ENCODE measurements at regions not wholly inside any gene's neighbourhood (a gene's known extent, or its start where the extent isn't known, plus 50 kb on each side); places are given as distances from the start of the nearest gene placed in this dataset.

DNA sequence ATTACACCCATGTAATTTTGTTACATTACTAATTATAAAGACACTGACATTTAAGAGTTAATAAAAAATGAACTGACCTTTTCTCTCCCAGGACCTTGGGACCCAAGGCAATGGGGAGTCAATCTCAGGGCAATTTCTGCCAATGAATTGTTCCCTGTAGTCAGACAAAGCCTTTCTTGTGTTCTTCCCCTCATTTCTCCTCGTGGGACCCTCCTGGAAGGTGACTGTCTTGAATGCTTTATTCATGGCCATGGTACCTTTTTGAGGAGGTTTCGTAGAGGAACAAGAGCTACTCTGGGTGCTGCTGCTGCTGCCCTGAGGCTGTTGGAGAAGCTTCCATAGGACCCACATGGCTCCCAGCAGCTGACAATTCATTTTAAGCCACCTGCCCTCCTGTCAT lies 190.3 kb downstream of the SNX18 start:
- TF ChIP-seq, protein P1, sequence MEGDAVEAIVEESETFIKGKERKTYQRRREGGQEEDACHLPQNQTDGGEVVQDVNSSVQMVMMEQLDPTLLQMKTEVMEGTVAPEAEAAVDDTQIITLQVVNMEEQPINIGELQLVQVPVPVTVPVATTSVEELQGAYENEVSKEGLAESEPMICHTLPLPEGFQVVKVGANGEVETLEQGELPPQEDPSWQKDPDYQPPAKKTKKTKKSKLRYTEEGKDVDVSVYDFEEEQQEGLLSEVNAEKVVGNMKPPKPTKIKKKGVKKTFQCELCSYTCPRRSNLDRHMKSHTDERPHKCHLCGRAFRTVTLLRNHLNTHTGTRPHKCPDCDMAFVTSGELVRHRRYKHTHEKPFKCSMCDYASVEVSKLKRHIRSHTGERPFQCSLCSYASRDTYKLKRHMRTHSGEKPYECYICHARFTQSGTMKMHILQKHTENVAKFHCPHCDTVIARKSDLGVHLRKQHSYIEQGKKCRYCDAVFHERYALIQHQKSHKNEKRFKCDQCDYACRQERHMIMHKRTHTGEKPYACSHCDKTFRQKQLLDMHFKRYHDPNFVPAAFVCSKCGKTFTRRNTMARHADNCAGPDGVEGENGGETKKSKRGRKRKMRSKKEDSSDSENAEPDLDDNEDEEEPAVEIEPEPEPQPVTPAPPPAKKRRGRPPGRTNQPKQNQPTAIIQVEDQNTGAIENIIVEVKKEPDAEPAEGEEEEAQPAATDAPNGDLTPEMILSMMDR (conservative IDR thresholded peaks at IDR 0.05; ENCODE audit: low read length), result no peak
- no peak for TF ChIP-seq EZH2phosphoT487 (IDR thresholded peaks at IDR 0.05; ENCODE audit: borderline replicate concordance, low read depth, low read length)
